ENCODE measurements at regions not wholly inside any gene's neighbourhood (a gene's known extent, or its start where the extent isn't known, plus 50 kb on each side); places are given as distances from the start of the nearest gene placed in this dataset.

GRCh38 chr2:226137201-226137811, 662.3 kb downstream of the IRS1 start:
- TF ChIP-seq, protein P1, sequence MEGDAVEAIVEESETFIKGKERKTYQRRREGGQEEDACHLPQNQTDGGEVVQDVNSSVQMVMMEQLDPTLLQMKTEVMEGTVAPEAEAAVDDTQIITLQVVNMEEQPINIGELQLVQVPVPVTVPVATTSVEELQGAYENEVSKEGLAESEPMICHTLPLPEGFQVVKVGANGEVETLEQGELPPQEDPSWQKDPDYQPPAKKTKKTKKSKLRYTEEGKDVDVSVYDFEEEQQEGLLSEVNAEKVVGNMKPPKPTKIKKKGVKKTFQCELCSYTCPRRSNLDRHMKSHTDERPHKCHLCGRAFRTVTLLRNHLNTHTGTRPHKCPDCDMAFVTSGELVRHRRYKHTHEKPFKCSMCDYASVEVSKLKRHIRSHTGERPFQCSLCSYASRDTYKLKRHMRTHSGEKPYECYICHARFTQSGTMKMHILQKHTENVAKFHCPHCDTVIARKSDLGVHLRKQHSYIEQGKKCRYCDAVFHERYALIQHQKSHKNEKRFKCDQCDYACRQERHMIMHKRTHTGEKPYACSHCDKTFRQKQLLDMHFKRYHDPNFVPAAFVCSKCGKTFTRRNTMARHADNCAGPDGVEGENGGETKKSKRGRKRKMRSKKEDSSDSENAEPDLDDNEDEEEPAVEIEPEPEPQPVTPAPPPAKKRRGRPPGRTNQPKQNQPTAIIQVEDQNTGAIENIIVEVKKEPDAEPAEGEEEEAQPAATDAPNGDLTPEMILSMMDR (IDR thresholded peaks at IDR 0.05): no peak
- TF ChIP-seq POLR2A (IDR thresholded peaks at IDR 0.05): no peak
